Daoy (cell line): ENCODE measurements at regions not wholly inside any gene's neighbourhood (a gene's known extent, or its start where the extent isn't known, plus 50 kb on each side); places are given as distances from the start of the nearest gene placed in this dataset.
"Not testable (repeated sequence)": the region's sequence is repeated elsewhere in the genome, so short reads cannot be mapped to it uniquely, and the experiment has no call there.

Source experiments
- DNase-seq: peaks from one replicate; pipeline ENCODE4 v3.0.0-alpha.2; 2015; ENCODE audit warnings: low read depth

DNA sequence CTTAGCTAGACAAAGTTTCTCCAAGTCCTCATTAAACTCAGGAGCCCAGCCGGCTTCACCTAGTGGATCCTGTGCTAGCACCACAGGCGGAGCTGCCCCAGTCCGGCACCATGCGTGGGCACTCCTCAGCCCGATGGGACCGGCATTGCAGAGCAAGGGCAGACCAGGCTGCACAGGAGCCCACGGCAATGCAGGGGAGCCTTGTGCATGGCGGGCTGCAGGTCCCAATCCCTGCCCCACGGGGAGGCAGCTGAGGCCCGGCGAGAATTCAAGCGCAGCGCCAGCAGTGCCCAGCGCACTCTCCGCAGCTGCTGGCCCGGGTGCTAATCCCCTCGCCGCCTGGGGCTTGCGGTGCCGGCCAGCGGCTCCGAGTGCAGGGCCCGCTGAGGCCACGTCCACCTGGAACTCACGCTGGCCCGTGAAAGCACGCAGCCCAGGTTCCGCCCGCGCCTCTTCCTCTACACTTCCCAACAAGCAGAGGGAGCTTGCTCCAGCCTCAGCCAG, 292.3 kb upstream of the EYS start:
- no peak for DNase-seq

GRCh38 chr6:65998544-65998943, 291.5 kb upstream of the EYS start:
- DNase-seq = no peak

DNA sequence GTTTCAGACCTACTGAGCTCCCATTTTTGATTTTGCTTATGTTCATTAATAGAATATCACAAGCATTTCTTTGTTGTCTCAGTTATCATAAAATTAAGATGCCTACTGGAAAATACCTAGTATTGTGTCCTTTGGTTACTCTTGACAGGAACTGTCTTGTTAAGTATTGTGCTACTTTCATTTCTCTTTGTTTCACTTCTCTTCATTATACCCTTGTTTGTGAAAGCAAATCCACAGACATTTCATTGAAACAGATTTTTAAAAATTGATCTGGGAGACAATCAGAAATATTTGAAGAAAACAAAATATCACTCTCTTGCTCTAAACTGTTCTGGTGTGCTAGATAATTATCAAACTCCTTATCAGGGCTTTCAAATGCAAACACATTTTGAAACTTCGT, 290.5 kb upstream of the EYS start:
- no peak for DNase-seq

- no peak for DNase-seq
Observed at GRCh38 chr6:65996096-65996495, 289.1 kb upstream of the EYS start.

DNA sequence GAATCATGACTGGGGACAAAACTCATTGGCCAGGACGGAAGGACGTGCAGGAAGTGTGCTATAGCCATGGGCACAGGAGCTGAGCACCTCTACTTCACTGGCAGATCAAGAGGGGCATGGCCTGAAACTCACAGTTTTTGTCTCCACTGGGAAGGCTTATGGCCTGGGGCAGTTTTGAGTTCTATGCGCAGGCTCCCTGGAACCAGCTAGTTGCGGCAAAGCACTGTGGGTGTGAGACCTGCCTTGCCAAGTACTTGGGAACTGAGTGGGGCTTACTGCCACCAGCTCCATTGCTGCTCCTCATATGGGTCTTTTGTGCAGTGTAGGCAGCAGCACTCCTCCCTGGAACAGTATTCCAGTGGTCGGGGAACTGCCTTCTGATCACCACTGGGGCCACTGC, 282.6 kb upstream of the EYS start:
- DNase-seq = no peak

GRCh38 chr6:65988006-65988405, 281.0 kb upstream of the EYS start:
- DNase-seq = no peak

GRCh38 chr6:65984089-65984488, 277.1 kb upstream of the EYS start:
- DNase-seq = no peak

GRCh38 chr6:65979120-65979519, 272.1 kb upstream of the EYS start:
- DNase-seq = no peak

GRCh38 chr6:65971252-65971651, 264.2 kb upstream of the EYS start:
- not testable (repeated sequence) for DNase-seq

- no peak for DNase-seq
Observed at GRCh38 chr6:65964261-65964660, 257.2 kb upstream of the EYS start.

DNA sequence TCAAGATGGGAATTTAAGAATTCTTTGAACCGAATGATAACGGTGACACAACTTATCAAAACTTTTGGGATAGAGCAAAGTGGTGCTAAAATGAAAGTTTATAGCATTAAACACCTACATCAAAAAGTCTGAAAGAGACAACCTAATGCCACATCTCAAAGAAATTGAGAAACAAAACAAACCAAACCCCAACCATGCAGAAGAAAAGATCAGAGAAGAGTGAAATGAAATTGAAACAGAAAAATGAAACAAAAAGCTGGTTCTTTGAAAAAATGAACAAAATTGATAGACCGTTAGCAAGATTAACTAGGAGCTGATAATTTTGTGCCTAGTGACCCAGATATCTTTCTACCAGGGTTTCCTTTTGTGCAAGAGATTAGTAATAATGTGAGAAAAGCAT, 248.0 kb upstream of the EYS start:
- no peak for DNase-seq

GRCh38 chr6:65948062-65948461, 241.0 kb upstream of the EYS start:
- DNase-seq = no peak

- DNase-seq = no peak
Observed at GRCh38 chr6:65943548-65943947, 236.5 kb upstream of the EYS start.

- no peak for DNase-seq
Observed at GRCh38 chr6:65943051-65943450, 236.0 kb upstream of the EYS start.

DNA sequence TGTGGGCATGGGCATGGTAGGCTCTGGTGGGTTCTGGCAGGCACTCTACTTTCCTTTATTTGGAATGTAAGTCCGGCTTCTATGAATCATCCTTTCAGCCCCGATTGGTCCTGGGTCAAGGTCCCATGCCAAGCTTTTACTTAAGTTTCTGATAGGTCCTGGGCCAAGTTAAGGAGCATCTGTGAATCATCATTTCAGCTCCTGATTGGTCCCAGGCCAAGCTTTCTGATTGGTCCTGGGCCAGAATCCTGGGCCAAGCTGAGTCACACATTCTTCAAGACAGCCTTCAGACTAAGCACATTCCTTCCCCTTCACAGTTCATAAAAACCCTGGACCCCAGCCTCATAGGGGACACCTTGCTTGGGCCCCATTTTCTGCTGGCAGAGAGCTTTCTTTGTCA, 231.0 kb upstream of the EYS start:
- DNase-seq = no peak

DNA sequence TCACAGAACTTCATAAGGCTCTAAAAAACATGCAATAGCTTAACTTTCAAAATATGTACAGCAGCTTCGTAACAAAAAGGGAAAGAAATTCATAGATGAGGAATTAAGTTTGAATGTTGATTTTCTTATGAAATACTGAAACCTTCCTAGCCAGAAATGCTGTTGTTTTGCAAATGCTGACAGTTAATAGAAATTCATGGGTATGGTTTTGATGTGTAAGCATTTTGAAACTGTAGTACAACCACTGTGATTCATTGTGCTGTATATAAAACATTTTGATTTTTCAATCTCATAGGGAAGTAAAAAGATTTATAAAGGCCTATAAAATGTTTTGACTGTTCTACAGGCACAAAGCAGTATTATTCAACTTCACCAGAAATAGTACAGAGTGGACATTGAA, 228.4 kb upstream of the EYS start:
- no peak for DNase-seq

DNA sequence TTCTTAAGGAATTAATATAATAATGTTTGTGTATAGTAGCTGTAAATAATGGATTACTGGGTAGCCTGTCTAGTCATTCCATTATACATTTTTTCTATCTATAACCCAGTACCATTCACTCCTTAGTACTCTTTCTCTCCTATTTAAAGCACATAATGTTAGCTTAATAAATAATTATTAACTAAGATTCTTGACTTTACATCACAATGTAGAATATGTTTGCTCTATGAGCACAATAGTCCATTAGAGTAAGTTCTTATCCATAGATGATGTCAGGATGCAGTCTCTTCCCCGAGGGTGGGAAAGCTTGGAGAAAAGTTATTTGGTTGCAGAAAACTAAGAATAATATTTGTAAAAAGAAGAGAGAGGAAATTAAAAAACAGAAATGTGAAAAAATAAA, 226.4 kb upstream of the EYS start:
- no peak for DNase-seq

GRCh38 chr6:65927141-65927540, 220.1 kb upstream of the EYS start:
- no peak for DNase-seq

DNA sequence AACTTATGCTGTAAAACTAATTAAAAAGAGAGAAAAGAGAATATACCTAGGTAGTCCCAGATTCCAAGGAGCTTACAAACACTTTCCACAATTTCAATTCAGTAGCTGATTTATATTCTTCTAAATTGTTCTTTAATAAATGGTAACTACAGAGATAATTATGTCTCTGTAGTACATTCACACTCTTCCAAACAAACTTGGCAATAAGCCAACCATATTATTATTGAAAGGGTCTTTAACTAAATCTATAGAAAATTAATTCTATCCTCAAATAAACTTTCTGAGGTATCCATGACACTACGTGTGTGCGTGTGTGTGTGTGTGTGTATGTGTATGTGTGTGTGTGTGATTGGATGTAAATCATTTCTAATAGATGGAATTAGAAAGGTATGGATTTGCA, 217.4 kb upstream of the EYS start:
- no peak for DNase-seq

GRCh38 chr6:65922049-65922448, 215.0 kb upstream of the EYS start:
- DNase-seq = no peak

- DNase-seq = no peak
Observed at GRCh38 chr6:65908065-65908464, 201.0 kb upstream of the EYS start.

- no peak for DNase-seq
Observed at GRCh38 chr6:65903992-65904391, 197.0 kb upstream of the EYS start.

DNA sequence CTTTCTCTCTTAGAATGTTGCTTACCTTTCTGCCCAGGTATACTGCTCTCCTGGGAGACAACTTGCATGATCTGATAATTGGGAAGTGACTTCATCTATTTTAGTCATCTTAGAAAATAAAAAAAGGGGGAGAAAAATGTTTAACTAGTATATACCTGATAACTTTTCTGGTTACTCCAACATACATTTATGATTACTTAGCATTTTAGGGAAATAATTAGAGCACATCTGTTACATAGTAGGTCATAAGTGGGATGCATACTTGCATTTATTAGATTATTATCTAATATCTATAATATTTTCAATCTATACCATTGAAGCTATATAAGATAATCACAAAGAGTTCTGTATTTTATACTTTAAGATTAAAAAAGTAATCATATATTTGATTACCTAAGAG, 193.9 kb upstream of the EYS start:
- DNase-seq = no peak

DNA sequence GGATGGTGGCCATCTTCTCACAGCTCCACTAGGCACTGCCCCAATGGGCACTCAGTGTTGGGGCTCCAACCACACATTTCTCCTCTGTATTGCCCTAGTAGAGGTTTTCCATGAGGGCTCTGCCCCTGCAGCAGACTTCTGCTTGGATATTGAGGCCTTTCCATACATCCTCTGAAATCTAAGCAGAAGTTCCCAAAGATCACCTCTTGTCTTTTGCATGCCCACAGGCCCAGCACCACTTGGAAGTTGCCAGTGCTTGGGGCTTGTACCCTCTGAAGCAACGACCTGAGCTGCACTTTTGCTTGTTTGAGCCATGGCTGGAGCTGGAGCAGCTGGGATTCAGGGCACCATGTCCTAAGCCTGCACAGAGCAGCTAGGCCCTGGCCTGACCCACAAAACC, 189.1 kb upstream of the EYS start:
- no peak for DNase-seq

DNA sequence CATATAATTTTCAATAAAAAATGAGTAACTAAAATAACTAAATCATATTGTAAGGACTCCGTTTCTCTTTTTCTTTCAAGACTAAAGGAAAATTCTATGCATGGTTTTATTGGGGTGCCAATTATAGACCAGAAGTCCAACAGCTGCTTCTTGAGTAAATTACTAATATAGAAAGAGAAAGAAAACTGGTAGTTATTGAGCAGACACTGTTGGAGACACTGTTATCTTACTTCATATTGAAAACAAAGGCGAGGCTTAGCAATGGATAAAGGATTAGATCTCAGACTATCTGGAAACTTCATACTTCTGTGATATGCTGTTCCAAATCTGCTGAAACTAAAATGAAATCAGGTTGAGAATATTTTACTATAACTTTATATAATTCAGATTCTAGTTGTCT, 169.6 kb upstream of the EYS start:
- no peak for DNase-seq
